H9 (cell line): ENCODE measurements at regions not wholly inside any gene's neighbourhood (a gene's known extent, or its start where the extent isn't known, plus 50 kb on each side); places are given as distances from the start of the nearest gene placed in this dataset.

Experiments
- DNase-seq: peaks from one replicate; pipeline ENCODE4 v3.0.0-alpha.2; 2017
- H2AFZ ChIP-seq: one replicate; pipeline ENCODE4 v1.6.1; 2013; ENCODE audit warnings: mild to moderate bottlenecking, low read length, control low read depth, moderate library complexity
- H2AK5ac ChIP-seq: 2 replicates; pipeline ENCODE4 v1.6.1; 2013; ENCODE audit warnings: low read length, control low read depth, mixed read lengths; ENCODE audit not compliant: insufficient read length
- H2BK120ac ChIP-seq: one replicate; pipeline ENCODE4 v1.6.1; 2013; ENCODE audit warnings: low read depth, mild to moderate bottlenecking, low read length, control low read depth, inconsistent platforms; ENCODE audit not compliant: poor library complexity, severe bottlenecking
- H2BK12ac ChIP-seq: 2 replicates; pipeline ENCODE4 v1.6.1; 2013; ENCODE audit warnings: low read length, control low read depth, mixed read lengths, low read depth; ENCODE audit not compliant: insufficient read length
- H2BK15ac ChIP-seq: 2 replicates; pipeline ENCODE4 v1.6.1; 2013; ENCODE audit warnings: low read depth, low read length, control low read depth
- H2BK20ac ChIP-seq: one replicate; pipeline ENCODE4 v1.6.1; 2013; ENCODE audit warnings: low read depth, mild to moderate bottlenecking, low read length, control low read depth, inconsistent platforms; ENCODE audit not compliant: poor library complexity, severe bottlenecking
- H2BK5ac ChIP-seq: 2 replicates; pipeline ENCODE4 v1.6.1; 2013; ENCODE audit warnings: low read length, control low read depth, mixed read lengths; ENCODE audit not compliant: insufficient read length
- H3K14ac ChIP-seq: 2 replicates; pipeline ENCODE4 v1.6.1; 2013; ENCODE audit warnings: low read length, control low read depth; ENCODE audit not compliant: insufficient read depth
- H3K18ac ChIP-seq: 2 replicates; pipeline ENCODE4 v1.6.1; 2013; ENCODE audit warnings: low read depth, mild to moderate bottlenecking, mixed read lengths, low read length, control low read depth; ENCODE audit not compliant: insufficient read length
- H3K23ac ChIP-seq: 2 replicates; pipeline ENCODE4 v1.6.1; 2013; ENCODE audit warnings: low read length, control low read depth, mixed read lengths, low read depth; ENCODE audit not compliant: insufficient read length
- H3K23me2 ChIP-seq: 2 replicates; pipeline ENCODE4 v1.6.1; 2013; ENCODE audit warnings: low read depth, mild to moderate bottlenecking, mixed read lengths, low read length, control low read depth; ENCODE audit not compliant: insufficient read length, poor library complexity, severe bottlenecking
- H3K27ac ChIP-seq: 2 replicates; pipeline ENCODE4 v1.5.1; 2013; ENCODE audit warnings: low read length, control low read depth, mixed read lengths, low read depth; ENCODE audit not compliant: insufficient read length
- H3K27me3 ChIP-seq: 2 replicates; pipeline ENCODE4 v1.6.1; 2013; ENCODE audit warnings: low read length, control low read depth, inconsistent platforms; ENCODE audit not compliant: insufficient read depth
- H3K4ac ChIP-seq: 2 replicates; pipeline ENCODE4 v1.6.1; 2013; ENCODE audit warnings: low read depth, mild to moderate bottlenecking, control low read depth, inconsistent platforms, low read length, moderate library complexity
- H3K4me1 ChIP-seq: 2 replicates; pipeline ENCODE4 v1.6.1; 2013; ENCODE audit warnings: low read length, control low read depth, inconsistent platforms; ENCODE audit not compliant: insufficient read depth
- H3K4me2 ChIP-seq: 2 replicates; pipeline ENCODE4 v1.6.1; 2013; ENCODE audit warnings: low read length, control low read depth, mixed read lengths; ENCODE audit not compliant: insufficient read length, insufficient read depth
- H3K56ac ChIP-seq: 2 replicates; pipeline ENCODE4 v1.6.1; 2013; ENCODE audit warnings: low read depth, mild to moderate bottlenecking, mixed read lengths, low read length, control low read depth; ENCODE audit not compliant: insufficient read length
- H3K79me1 ChIP-seq: 2 replicates; pipeline ENCODE4 v1.6.1; 2013; ENCODE audit warnings: low read depth, mild to moderate bottlenecking, moderate library complexity, low read length, control low read depth, inconsistent platforms; ENCODE audit not compliant: insufficient read depth, poor library complexity, severe bottlenecking
- H3K79me2 ChIP-seq: 2 replicates; pipeline ENCODE4 v1.6.1; 2013; ENCODE audit warnings: low read length, control low read depth, inconsistent platforms; ENCODE audit not compliant: insufficient read depth
- H3K9ac ChIP-seq: 2 replicates; pipeline ENCODE4 v1.6.1; 2013; ENCODE audit warnings: low read length, control low read depth, mixed read lengths; ENCODE audit not compliant: insufficient read length; ENCODE audit errors: extremely low read depth
- H3K9me3 ChIP-seq: one replicate; pipeline ENCODE4 v1.6.1; 2013; ENCODE audit warnings: low read depth, low read length, inconsistent platforms; ENCODE audit not compliant: control insufficient read depth
- H3T11ph ChIP-seq: one replicate; pipeline ENCODE4 v1.6.1; 2013; ENCODE audit warnings: mild to moderate bottlenecking, low read length, control low read depth, inconsistent platforms
- H4K20me1 ChIP-seq: one replicate; pipeline ENCODE4 v1.6.1; 2013; ENCODE audit not compliant: control insufficient read depth, insufficient read length, insufficient read depth
- H4K5ac ChIP-seq: 2 replicates; pipeline ENCODE4 v1.6.1; 2013; ENCODE audit warnings: low read depth, mild to moderate bottlenecking, mixed read lengths, low read length, control low read depth; ENCODE audit not compliant: insufficient read length
- H4K8ac ChIP-seq: replicated peaks from 2 replicates; pipeline ENCODE4 v1.6.1; 2013; ENCODE audit warnings: low read length, control low read depth, mixed read lengths, low read depth; ENCODE audit not compliant: insufficient read length
- H4K91ac ChIP-seq: 2 replicates; pipeline ENCODE4 v1.6.1; 2013; ENCODE audit warnings: low read depth, mild to moderate bottlenecking, moderate library complexity, mixed read lengths, low read length, control low read depth; ENCODE audit not compliant: insufficient read length
- H3K27ac Mint-ChIP-seq, 3 experiments: 2 replicates in 2 of 3; 3 replicates in 1 of 3; pipeline ENCODE4 v1.8.0; 2020 to 2021; ENCODE audit warnings: mixed read lengths in 3 of 3, mild to moderate bottlenecking in 1 of 3, moderate library complexity in 1 of 3
- H3K27me3 Mint-ChIP-seq: 2 replicates; pipeline ENCODE4 v1.8.0; 2021; ENCODE audit warnings: low read depth, mild to moderate bottlenecking, moderate library complexity, mixed read lengths
- H3K36me3 Mint-ChIP-seq, 3 experiments: 2 replicates in 2 of 3; 3 replicates in 1 of 3; pipeline ENCODE4 v1.8.0; 2020 to 2021; ENCODE audit warnings: low read depth in 3 of 3, mixed read lengths in 3 of 3; ENCODE audit not compliant: insufficient read depth in 1 of 3
- H3K4me1 Mint-ChIP-seq, 2 experiments: 2 replicates each; pipeline ENCODE4 v1.8.0; 2020; ENCODE audit warnings: mixed read lengths in 2 of 2
- H3K4me3 Mint-ChIP-seq, 2 experiments: 2 replicates in 1 of 2; 3 replicates in 1 of 2; pipeline ENCODE4 v1.8.0; 2020 to 2021; ENCODE audit warnings: mild to moderate bottlenecking in 2 of 2, mixed read lengths in 2 of 2, moderate library complexity in 1 of 2
- H3K9me3 Mint-ChIP-seq, 2 experiments: 2 replicates in 1 of 2; 3 replicates in 1 of 2; pipeline ENCODE4 v1.8.0; 2020; ENCODE audit warnings: mild to moderate bottlenecking in 2 of 2, mixed read lengths in 2 of 2, moderate library complexity in 1 of 2
- WGBS: extraction: QIAGEN DNeasy Blood & Tissue Kit; methylation state at CpG from one replicate; pipeline ENCODE4 v1.1.7; 2013; ENCODE audit warnings: missing lambda C conversion rate, low lambda C conversion rate, mixed read lengths; ENCODE audit not compliant: insufficient read length; ENCODE audit errors: extremely low coverage; 5-methylcytosine and 5-hydroxymethylcytosine counted together
- TF ChIP-seq, protein P1 (sequence below): fragments of 200-600 bp; sonication (generic); conservative IDR thresholded peaks from 3 replicates; pipeline ENCODE4 v1.8.0; 2021; ENCODE audit warnings: antibody characterized with exemption, mild to moderate bottlenecking

DNA sequence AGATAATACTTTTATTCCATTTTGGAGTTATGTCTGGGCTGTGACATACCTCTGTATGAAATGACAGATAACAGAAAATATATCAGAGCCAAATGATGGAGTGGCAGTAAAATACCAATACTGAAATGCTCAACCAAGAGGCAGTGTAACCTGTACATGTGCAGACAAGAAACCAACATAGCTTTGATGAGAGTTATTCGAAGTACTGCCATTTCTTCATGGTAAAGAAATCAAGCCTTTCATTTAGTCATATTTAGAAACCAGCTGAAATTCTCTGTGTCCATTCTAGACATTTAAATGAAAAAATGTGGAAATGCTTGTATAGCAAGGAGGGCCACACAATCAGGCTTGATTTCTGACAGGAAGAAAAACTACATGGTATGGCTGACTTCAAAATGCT is 127.1 kb upstream of the PTPRZ1 start:
- H3K4me1 Mint-ChIP-seq, result peaks cover 5 to 9% of the 10 kb centered on the region in 2 experiments
- TF ChIP-seq, protein P1, sequence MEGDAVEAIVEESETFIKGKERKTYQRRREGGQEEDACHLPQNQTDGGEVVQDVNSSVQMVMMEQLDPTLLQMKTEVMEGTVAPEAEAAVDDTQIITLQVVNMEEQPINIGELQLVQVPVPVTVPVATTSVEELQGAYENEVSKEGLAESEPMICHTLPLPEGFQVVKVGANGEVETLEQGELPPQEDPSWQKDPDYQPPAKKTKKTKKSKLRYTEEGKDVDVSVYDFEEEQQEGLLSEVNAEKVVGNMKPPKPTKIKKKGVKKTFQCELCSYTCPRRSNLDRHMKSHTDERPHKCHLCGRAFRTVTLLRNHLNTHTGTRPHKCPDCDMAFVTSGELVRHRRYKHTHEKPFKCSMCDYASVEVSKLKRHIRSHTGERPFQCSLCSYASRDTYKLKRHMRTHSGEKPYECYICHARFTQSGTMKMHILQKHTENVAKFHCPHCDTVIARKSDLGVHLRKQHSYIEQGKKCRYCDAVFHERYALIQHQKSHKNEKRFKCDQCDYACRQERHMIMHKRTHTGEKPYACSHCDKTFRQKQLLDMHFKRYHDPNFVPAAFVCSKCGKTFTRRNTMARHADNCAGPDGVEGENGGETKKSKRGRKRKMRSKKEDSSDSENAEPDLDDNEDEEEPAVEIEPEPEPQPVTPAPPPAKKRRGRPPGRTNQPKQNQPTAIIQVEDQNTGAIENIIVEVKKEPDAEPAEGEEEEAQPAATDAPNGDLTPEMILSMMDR, result no peak
- no peak overlapping the region for H3K4me3 Mint-ChIP-seq
- Histone ChIP-seq H3T11ph (no peak overlapping the region), H2BK120ac (no peak overlapping the region), H3K18ac (no peak overlapping the region), H4K91ac (no peak overlapping the region), H2BK12ac (no peak overlapping the region), H3K23me2 (no peaks in the 10 kb centered on the region), H2BK20ac (no peak overlapping the region), H2BK15ac (no peak overlapping the region), H3K4me2 (no peak overlapping the region), H4K5ac (no peak overlapping the region), H3K79me1 (no peaks in the 10 kb centered on the region), H4K8ac (no peak overlapping the region), H3K14ac (no peak overlapping the region), H3K9me3 (no peaks in the 10 kb centered on the region), H3K79me2 (no peaks in the 10 kb centered on the region), H2BK5ac (no peak overlapping the region), H2AK5ac (no peak overlapping the region), H3K27ac (no peak overlapping the region), H3K9ac (no peak overlapping the region), H4K20me1 (no peaks in the 10 kb centered on the region), H3K4ac (no peak overlapping the region), H3K56ac (no peak overlapping the region), H2AFZ (no peak overlapping the region), H3K23ac (no peak overlapping the region), H3K27me3 (no peaks in the 10 kb centered on the region), H3K4me1 (no peaks in the 10 kb centered on the region)
- H3K36me3 Mint-ChIP-seq, result no peaks in the 10 kb centered on the region
- WGBS, result no CpG with 5 or more reads among the region's 1 CpG
- H3K27me3 Mint-ChIP-seq, result no peaks in the 10 kb centered on the region
- DNase-seq, result no peak
- no peaks in the 10 kb centered on the region for H3K9me3 Mint-ChIP-seq
- no peak overlapping the region for H3K27ac Mint-ChIP-seq
